Neural progenitor cell (in vitro differentiated cells): ENCODE measurements at regions not wholly inside any gene's neighbourhood (a gene's known extent, or its start where the extent isn't known, plus 50 kb on each side); places are given as distances from the start of the nearest gene placed in this dataset.

Experiments used
- CTCF ChIP-seq: fragments of 200-600 bp; sonication (generic); IDR thresholded peaks from 2 replicates; pipeline ENCODE4 v1.5.1; 2017; ENCODE audit warnings: antibody characterized with exemption, mild to moderate bottlenecking
- EZH2 ChIP-seq: fragments of 200-600 bp; sonication (generic); IDR thresholded peaks from 2 replicates; pipeline ENCODE4 v1.6.1; 2017; ENCODE audit warnings: antibody characterized with exemption, mild to moderate bottlenecking, moderate library complexity
- EZH2phosphoT487 ChIP-seq: fragments of 200-600 bp; sonication (generic); IDR thresholded peaks from 2 replicates; pipeline ENCODE4 v1.6.1; 2017; ENCODE audit warnings: antibody characterized with exemption

- TF ChIP-seq CTCF (no peak), EZH2phosphoT487 (no peak), EZH2 (no peak)
These were observed 497.3 kb downstream of the MIAT start for GRCh38 chr22:27154717-27155116.
